ENCODE measurements at regions not wholly inside any gene's neighbourhood (a gene's known extent, or its start where the extent isn't known, plus 50 kb on each side); places are given as distances from the start of the nearest gene placed in this dataset.

- ATAC-seq (ENCODE audit: low read depth): no peak
These were observed 146.4 kb upstream of the COPS8 start for GRCh38 chr2:236939271-236939670.

GRCh38 chr2:236939721-236940231 is 145.9 kb upstream of the COPS8 start:
- H3K4me3 Mint-ChIP-seq: no peak overlapping the region
- no peaks in the 10 kb centered on the region for H3K4me1 Mint-ChIP-seq
- H3K27me3 Mint-ChIP-seq: peaks cover 2% of the 10 kb centered on the region
- POLR2A ChIA-PET: no interaction called here
- no peak for DNase-seq
- no peaks in the 10 kb centered on the region for H3K9me3 Mint-ChIP-seq
- no peak overlapping the region for H3K27ac Mint-ChIP-seq
- no peaks in the 10 kb centered on the region for H3K36me3 Mint-ChIP-seq
- ATAC-seq (ENCODE audit: low read depth): no peak

More at GRCh38 chr2:236939271-236939670, 146.4 kb upstream of the COPS8 start:
- Mint-ChIP-seq H3K27ac (no peak overlapping the region), H3K9me3 (no peaks in the 10 kb centered on the region), H3K27me3 (peaks cover 2% of the 10 kb centered on the region), H3K4me1 (no peaks in the 10 kb centered on the region), H3K4me3 (no peak overlapping the region), H3K36me3 (no peaks in the 10 kb centered on the region)
- DNase-seq: no peak
- POLR2A ChIA-PET: no interaction called here

DNA sequence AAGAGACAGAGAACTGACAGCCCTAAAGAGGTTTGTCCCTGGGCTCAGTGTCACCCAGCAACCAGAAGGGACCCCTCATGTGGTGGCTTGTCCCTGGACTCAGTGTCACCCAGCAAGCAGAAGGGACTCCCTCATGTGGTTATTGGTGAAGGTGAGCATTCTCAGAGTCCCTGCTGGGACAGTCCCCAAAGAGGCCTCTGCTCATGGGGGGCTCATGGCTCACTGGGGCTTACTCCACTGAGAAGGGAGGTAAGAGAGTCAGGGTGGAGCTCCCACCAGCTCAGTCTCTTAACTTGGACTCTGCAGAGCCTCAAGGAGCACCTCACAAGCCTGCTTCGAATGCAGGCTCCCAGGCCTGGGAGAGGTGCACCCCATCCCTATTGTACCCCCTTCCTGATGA is 145.2 kb upstream of the COPS8 start:
- Mint-ChIP-seq H3K4me1 (no peaks in the 10 kb centered on the region), H3K4me3 (no peak overlapping the region), H3K27ac (no peak overlapping the region), H3K36me3 (no peaks in the 10 kb centered on the region), H3K27me3 (no peaks in the 10 kb centered on the region), H3K9me3 (no peaks in the 10 kb centered on the region)
- no peak for ATAC-seq (ENCODE audit: low read depth)
- POLR2A ChIA-PET: no interaction called here
- DNase-seq: no peak

DNA sequence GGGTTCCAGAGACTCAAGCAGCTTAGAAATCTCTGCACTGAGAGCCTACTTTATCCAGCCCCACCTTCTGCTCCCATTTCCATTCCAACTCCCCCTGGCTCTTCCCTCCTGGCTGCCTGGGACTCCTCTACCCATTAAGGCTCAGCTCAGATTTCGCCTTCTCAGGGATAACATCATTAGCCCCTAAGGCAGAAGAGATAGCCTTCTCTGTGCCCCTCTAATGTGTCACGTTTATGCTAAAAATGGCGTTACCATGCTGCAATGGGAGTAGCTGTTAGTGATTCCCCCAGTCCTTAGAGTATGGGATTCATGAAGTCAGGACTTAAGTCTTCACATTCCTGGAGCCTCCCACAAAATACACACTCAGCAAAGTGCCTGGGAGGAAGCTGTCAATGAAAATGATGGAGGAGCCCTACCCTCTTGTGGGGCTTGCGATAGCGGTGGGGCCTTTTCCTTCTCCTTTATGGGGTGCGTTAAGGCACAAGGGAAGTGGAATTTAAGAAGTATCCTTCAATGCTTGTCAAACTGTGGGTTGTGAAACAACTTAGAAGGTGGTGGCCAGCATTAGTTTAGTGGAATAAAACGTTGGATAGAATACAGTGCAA is 144.7 kb upstream of the COPS8 start:
- DNase-seq (no peak), ATAC-seq (ENCODE audit: low read depth) (no peak)
- POLR2A ChIA-PET: no interaction called here
- Mint-ChIP-seq H3K27me3 (no peaks in the 10 kb centered on the region), H3K36me3 (no peaks in the 10 kb centered on the region), H3K4me1 (no peaks in the 10 kb centered on the region), H3K9me3 (no peaks in the 10 kb centered on the region), H3K4me3 (no peak overlapping the region), H3K27ac (no peak overlapping the region)

GRCh38 chr2:236941551-236941950 is 144.1 kb upstream of the COPS8 start:
- Mint-ChIP-seq H3K9me3 (no peaks in the 10 kb centered on the region), H3K4me1 (no peaks in the 10 kb centered on the region), H3K27ac (no peak overlapping the region), H3K27me3 (no peaks in the 10 kb centered on the region), H3K4me3 (no peak overlapping the region), H3K36me3 (no peaks in the 10 kb centered on the region)
- ATAC-seq (ENCODE audit: low read depth) (no peak), DNase-seq (no peak)
- POLR2A ChIA-PET: no interaction called here

- no peak overlapping the region for H3K4me3 Mint-ChIP-seq
- H3K27ac Mint-ChIP-seq: no peak overlapping the region
- H3K27me3 Mint-ChIP-seq: no peaks in the 10 kb centered on the region
- H3K4me1 Mint-ChIP-seq: no peaks in the 10 kb centered on the region
- H3K9me3 Mint-ChIP-seq: no peaks in the 10 kb centered on the region
- POLR2A ChIA-PET: no interaction called here
- DNase-seq: no peak
- no peak for ATAC-seq (ENCODE audit: low read depth)
- H3K36me3 Mint-ChIP-seq: no peaks in the 10 kb centered on the region
These were observed 143.1 kb upstream of the COPS8 start for GRCh38 chr2:236942554-236942953.

GRCh38 chr2:236943068-236943467 is 142.6 kb upstream of the COPS8 start:
- POLR2A ChIA-PET: no interaction called here
- DNase-seq (no peak), ATAC-seq (ENCODE audit: low read depth) (no peak)
- H3K4me1 Mint-ChIP-seq: no peaks in the 10 kb centered on the region
- H3K27ac Mint-ChIP-seq: no peak overlapping the region
- no peaks in the 10 kb centered on the region for H3K36me3 Mint-ChIP-seq
- H3K27me3 Mint-ChIP-seq: no peaks in the 10 kb centered on the region
- H3K4me3 Mint-ChIP-seq: no peak overlapping the region
- no peaks in the 10 kb centered on the region for H3K9me3 Mint-ChIP-seq

DNA sequence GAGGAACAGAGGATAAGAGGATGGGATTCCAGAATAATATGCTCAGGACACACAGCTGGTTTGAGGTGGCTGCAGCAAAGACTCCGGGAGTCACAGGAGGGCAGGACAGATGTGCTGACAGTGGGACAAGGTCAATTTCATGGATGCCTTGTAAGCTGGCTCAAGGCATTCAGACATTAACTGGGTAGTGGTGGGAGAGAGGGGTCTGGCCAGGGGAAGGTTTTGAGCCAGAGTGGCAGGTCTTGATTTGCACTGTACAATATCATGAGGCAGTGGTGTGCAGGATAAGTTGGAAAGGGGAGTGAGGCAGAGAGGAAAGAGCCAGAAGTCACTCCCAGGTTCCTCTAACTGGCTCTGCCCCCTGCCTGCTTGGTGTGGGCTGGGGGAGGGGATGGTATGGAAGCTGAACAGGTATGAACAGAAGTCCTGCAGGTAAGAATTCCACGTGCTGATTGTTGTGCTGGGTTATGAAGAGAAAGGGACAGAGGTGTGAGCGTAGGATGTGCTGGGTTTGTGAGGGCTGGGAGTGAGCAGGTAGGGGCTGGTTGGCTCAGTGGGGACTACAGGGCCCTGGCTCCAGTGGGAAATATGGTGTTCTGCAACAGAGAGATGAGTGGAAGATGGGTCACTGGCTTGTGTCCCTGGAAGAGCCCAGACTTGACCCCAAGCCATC is 141.7 kb upstream of the COPS8 start:
- Mint-ChIP-seq H3K27ac (no peak overlapping the region), H3K27me3 (no peaks in the 10 kb centered on the region), H3K9me3 (no peaks in the 10 kb centered on the region), H3K36me3 (no peaks in the 10 kb centered on the region), H3K4me3 (no peak overlapping the region), H3K4me1 (no peaks in the 10 kb centered on the region)
- DNase-seq (no peak), ATAC-seq (ENCODE audit: low read depth) (no peak)
- POLR2A ChIA-PET: no interaction called here

DNA sequence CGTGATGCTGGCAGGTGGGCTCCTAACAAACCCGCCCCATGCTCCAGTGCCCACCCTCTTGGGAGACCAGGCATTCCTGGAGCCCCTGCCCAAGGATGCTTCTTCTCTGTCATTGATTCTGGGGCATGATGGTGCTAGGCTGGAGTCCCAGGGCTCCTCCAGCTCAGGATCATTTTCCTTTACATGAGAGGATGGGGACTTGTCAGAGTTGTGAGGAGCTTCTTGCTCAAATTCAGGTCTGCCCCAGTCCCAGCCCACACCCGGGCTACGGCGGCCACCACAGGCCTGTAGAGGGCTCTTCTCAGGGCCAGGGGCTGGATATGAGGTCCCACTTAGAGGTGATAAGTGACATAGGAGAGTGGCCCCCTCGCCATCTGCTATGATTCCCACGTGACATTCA is 141.1 kb upstream of the COPS8 start:
- no peaks in the 10 kb centered on the region for H3K9me3 Mint-ChIP-seq

GRCh38 chr2:236945431-236946016 is 140.2 kb upstream of the COPS8 start:
- Mint-ChIP-seq H3K4me1 (no peaks in the 10 kb centered on the region), H3K36me3 (no peaks in the 10 kb centered on the region), H3K27ac (no peak overlapping the region)

More for the DNA sequence above, 141.1 kb upstream of the COPS8 start:
- ATAC-seq (ENCODE audit: low read depth) (no peak), DNase-seq (no peak)
- no peaks in the 10 kb centered on the region for H3K27me3 Mint-ChIP-seq
- no peaks in the 10 kb centered on the region for H3K4me1 Mint-ChIP-seq
- no peak overlapping the region for H3K27ac Mint-ChIP-seq
- POLR2A ChIA-PET: no interaction called here
- no peaks in the 10 kb centered on the region for H3K36me3 Mint-ChIP-seq
- H3K4me3 Mint-ChIP-seq: no peak overlapping the region

GRCh38 chr2:236946871-236947270 is 138.8 kb upstream of the COPS8 start:
- POLR2A ChIA-PET: no interaction called here
- no peaks in the 10 kb centered on the region for H3K36me3 Mint-ChIP-seq
- H3K4me1 Mint-ChIP-seq: no peaks in the 10 kb centered on the region
- peaks cover 2% of the 10 kb centered on the region for H3K9me3 Mint-ChIP-seq
- no peak overlapping the region for H3K27ac Mint-ChIP-seq
- ATAC-seq (ENCODE audit: low read depth) (no peak), DNase-seq (no peak)
- H3K4me3 Mint-ChIP-seq: no peak overlapping the region
- peaks cover 2% of the 10 kb centered on the region for H3K27me3 Mint-ChIP-seq

More at GRCh38 chr2:236945431-236946016, 140.2 kb upstream of the COPS8 start:
- no peak for DNase-seq
- no peaks in the 10 kb centered on the region for H3K9me3 Mint-ChIP-seq
- H3K4me3 Mint-ChIP-seq: no peak overlapping the region
- POLR2A ChIA-PET: no interaction called here
- peaks cover 2% of the 10 kb centered on the region for H3K27me3 Mint-ChIP-seq
- no peak for ATAC-seq (ENCODE audit: low read depth)

- no peak for ATAC-seq (ENCODE audit: low read depth)
- POLR2A ChIA-PET: no interaction called here
- H3K27me3 Mint-ChIP-seq: peaks cover 2% of the 10 kb centered on the region
These were observed 138.4 kb upstream of the COPS8 start for GRCh38 chr2:236947294-236947693.

GRCh38 chr2:236947896-236948295 is 137.8 kb upstream of the COPS8 start:
- ATAC-seq (ENCODE audit: low read depth) (no peak), DNase-seq (no peak)
- Mint-ChIP-seq H3K4me1 (no peaks in the 10 kb centered on the region), H3K36me3 (no peaks in the 10 kb centered on the region), H3K27ac (no peak overlapping the region), H3K4me3 (no peak overlapping the region), H3K9me3 (peaks cover 2% of the 10 kb centered on the region), H3K27me3 (peaks cover 2% of the 10 kb centered on the region)
- POLR2A ChIA-PET: no interaction called here

More at GRCh38 chr2:236947294-236947693, 138.4 kb upstream of the COPS8 start:
- no peak overlapping the region for H3K27ac Mint-ChIP-seq
- H3K4me3 Mint-ChIP-seq: no peak overlapping the region
- no peaks in the 10 kb centered on the region for H3K36me3 Mint-ChIP-seq
- no peak for DNase-seq
- no peaks in the 10 kb centered on the region for H3K4me1 Mint-ChIP-seq
- H3K9me3 Mint-ChIP-seq: peaks cover 2% of the 10 kb centered on the region
